Trophoblast cell (in vitro differentiated cells and primary cell): ENCODE measurements at regions not wholly inside any gene's neighbourhood (a gene's known extent, or its start where the extent isn't known, plus 50 kb on each side); places are given as distances from the start of the nearest gene placed in this dataset.
"Not testable (repeated sequence)": the region's sequence is repeated elsewhere in the genome, so short reads cannot be mapped to it uniquely, and the experiment has no call there.

ENCODE experiments used
- DNase-seq, 2 donors: peaks; one replicate each; pipeline ENCODE4 v3.0.0-alpha.2; 2016
- H2AFZ ChIP-seq: 2 replicates; pipeline ENCODE4 v1.6.1; 2013; ENCODE audit warnings: low read length, moderate library complexity, mild to moderate bottlenecking; ENCODE audit not compliant: insufficient read depth, poor library complexity
- H2AK5ac ChIP-seq: 2 replicates; pipeline ENCODE4 v1.6.1; 2013; ENCODE audit warnings: mild to moderate bottlenecking, low read length
- H2BK120ac ChIP-seq: 2 replicates; pipeline ENCODE4 v1.6.1; 2013; ENCODE audit warnings: low read length, mild to moderate bottlenecking, moderate library complexity; ENCODE audit not compliant: insufficient read depth, poor library complexity
- H2BK12ac ChIP-seq: 2 replicates; pipeline ENCODE4 v1.6.1; 2013; ENCODE audit warnings: mild to moderate bottlenecking, low read length, moderate library complexity
- H2BK5ac ChIP-seq: 2 replicates; pipeline ENCODE4 v1.6.1; 2013; ENCODE audit warnings: low read length, low read depth, moderate library complexity, mild to moderate bottlenecking; ENCODE audit not compliant: poor library complexity
- H3K14ac ChIP-seq: 2 replicates; pipeline ENCODE4 v1.6.1; 2013; ENCODE audit warnings: mild to moderate bottlenecking, low read length
- H3K18ac ChIP-seq: 2 replicates; pipeline ENCODE4 v1.6.1; 2013; ENCODE audit warnings: mild to moderate bottlenecking, low read length
- H3K23ac ChIP-seq: 2 replicates; pipeline ENCODE4 v1.6.1; 2013; ENCODE audit warnings: low read length
- H3K27ac ChIP-seq: 2 replicates; pipeline ENCODE4 v1.5.1; 2013; ENCODE audit warnings: low read depth, mild to moderate bottlenecking, inconsistent platforms, low read length, moderate library complexity
- H3K27me3 ChIP-seq: 2 replicates; pipeline ENCODE4 v1.6.1; 2013; ENCODE audit warnings: inconsistent platforms, mild to moderate bottlenecking, low read length, moderate library complexity; ENCODE audit not compliant: insufficient read depth
- H3K36me3 ChIP-seq, 2 experiments: 1 replicate in 1 of 2; 2 replicates in 1 of 2; pipeline ENCODE4 v1.6.1; 2013; ENCODE audit warnings: low read length in 2 of 2, mild to moderate bottlenecking in 2 of 2, moderate library complexity in 1 of 2; ENCODE audit not compliant: insufficient read depth in 2 of 2, control insufficient read depth in 1 of 2
- H3K4ac ChIP-seq: 2 replicates; pipeline ENCODE4 v1.6.1; 2013; ENCODE audit warnings: low read depth, mild to moderate bottlenecking, low read length, moderate library complexity
- H3K4me1 ChIP-seq, 2 experiments: 1 replicate in 1 of 2; 2 replicates in 1 of 2; pipeline ENCODE4 v1.6.1; 2013; ENCODE audit warnings: low read length in 2 of 2, mild to moderate bottlenecking in 2 of 2, moderate library complexity in 1 of 2; ENCODE audit not compliant: insufficient read depth in 2 of 2, control insufficient read depth in 1 of 2
- H3K4me2 ChIP-seq: 2 replicates; pipeline ENCODE4 v1.6.1; 2013; ENCODE audit warnings: inconsistent platforms, mild to moderate bottlenecking, low read length, moderate library complexity
- H3K4me3 ChIP-seq: 2 replicates; pipeline ENCODE4 v1.5.1; 2013; ENCODE audit warnings: mild to moderate bottlenecking, low read depth, low read length, inconsistent platforms
- H3K79me1 ChIP-seq: one replicate; pipeline ENCODE4 v1.6.1; 2013; ENCODE audit warnings: low read length
- H3K79me2 ChIP-seq: 2 replicates; pipeline ENCODE4 v1.6.1; 2013; ENCODE audit warnings: low read length, mild to moderate bottlenecking; ENCODE audit not compliant: control insufficient read depth, insufficient read depth, poor library complexity
- H3K9ac ChIP-seq: 2 replicates; pipeline ENCODE4 v1.6.1; 2013; ENCODE audit warnings: mild to moderate bottlenecking, low read length
- H3K9me3 ChIP-seq: 2 replicates; pipeline ENCODE4 v1.6.1; 2013; ENCODE audit warnings: low read depth, mild to moderate bottlenecking, control low read depth, inconsistent platforms, low read length; ENCODE audit not compliant: insufficient read depth
- H4K12ac ChIP-seq: 2 replicates; pipeline ENCODE4 v1.6.1; 2013; ENCODE audit warnings: low read depth, mild to moderate bottlenecking, low read length, moderate library complexity
- H4K8ac ChIP-seq: 2 replicates; pipeline ENCODE4 v1.6.1; 2013; ENCODE audit warnings: low read depth, mild to moderate bottlenecking, low read length, moderate library complexity
- H4K91ac ChIP-seq: one replicate; pipeline ENCODE4 v1.6.1; 2013; ENCODE audit warnings: low read depth, mild to moderate bottlenecking, low read length, moderate library complexity
- WGBS: extraction: QIAGEN DNeasy Blood & Tissue Kit; methylation state at CpG from one replicate; pipeline ENCODE4 v1.1.7; 2013; ENCODE audit warnings: missing lambda C conversion rate; ENCODE audit not compliant: insufficient read length, insufficient coverage; ENCODE audit errors: extremely low coverage; 5-methylcytosine and 5-hydroxymethylcytosine counted together

- not testable (repeated sequence) for H3K27ac ChIP-seq, H2BK120ac ChIP-seq, DNase-seq, H3K36me3 ChIP-seq, H3K14ac ChIP-seq, H3K4me3 ChIP-seq, H2BK12ac ChIP-seq, H3K9me3 ChIP-seq, H3K9ac ChIP-seq, H4K8ac ChIP-seq, H2AK5ac ChIP-seq, H2AFZ ChIP-seq, H3K4me1 ChIP-seq, H3K4ac ChIP-seq, H3K18ac ChIP-seq, H4K12ac ChIP-seq, H4K91ac ChIP-seq, H3K23ac ChIP-seq, H2BK5ac ChIP-seq, H3K79me1 ChIP-seq, H3K79me2 ChIP-seq, H3K27me3 ChIP-seq, H3K4me2 ChIP-seq
- WGBS = no CpG with 5 or more reads among the region's 9 CpGs
These were observed 93.8 kb upstream of the ZC3H12A start for GRCh38 chr1:37380546-37380945.

- Histone ChIP-seq H3K9me3 (peaks cover 2% of the 10 kb centered on the region), H2AK5ac (no peak overlapping the region), H3K23ac (no peak overlapping the region), H3K79me2 (no peaks in the 10 kb centered on the region), H2BK120ac (no peak overlapping the region), H3K4me1 (no peaks in the 10 kb centered on the region), H3K14ac (no peak overlapping the region), H4K8ac (no peak overlapping the region), H3K18ac (no peak overlapping the region), H3K27ac (no peak overlapping the region), H3K79me1 (no peaks in the 10 kb centered on the region), H4K91ac (no peak overlapping the region), H2AFZ (no peak overlapping the region), H4K12ac (no peak overlapping the region), H3K4me2 (no peak overlapping the region), H2BK5ac (no peak overlapping the region), H3K4me3 (no peak overlapping the region), H3K9ac (no peak overlapping the region), H3K27me3 (no peaks in the 10 kb centered on the region), H2BK12ac (no peak overlapping the region), H3K36me3 (no peaks in the 10 kb centered on the region), H3K4ac (no peak overlapping the region)
- WGBS = no CpG with 5 or more reads among the region's 5 CpGs
- DNase-seq = no peak
These were observed 86.5 kb upstream of the ZC3H12A start for GRCh38 chr1:37387854-37388253.

GRCh38 chr1:37389327-37389726, 85.1 kb upstream of the ZC3H12A start:
- Histone ChIP-seq H3K18ac (no peak overlapping the region), H3K23ac (no peak overlapping the region), H3K14ac (no peak overlapping the region), H2AFZ (no peak overlapping the region), H3K27ac (no peak overlapping the region), H3K9me3 (peaks cover 2% of the 10 kb centered on the region), H2BK12ac (no peak overlapping the region), H4K91ac (no peak overlapping the region), H4K8ac (no peak overlapping the region), H3K27me3 (no peaks in the 10 kb centered on the region), H2BK120ac (no peak overlapping the region), H2AK5ac (no peak overlapping the region), H3K4me1 (no peaks in the 10 kb centered on the region), H3K4me2 (no peak overlapping the region), H3K4me3 (no peak overlapping the region), H3K79me2 (no peaks in the 10 kb centered on the region), H3K4ac (no peak overlapping the region), H4K12ac (no peak overlapping the region), H2BK5ac (no peak overlapping the region), H3K9ac (no peak overlapping the region), H3K79me1 (no peaks in the 10 kb centered on the region), H3K36me3 (no peaks in the 10 kb centered on the region)
- DNase-seq = no peak
- WGBS = no CpG with 5 or more reads among the region's 6 CpGs

GRCh38 chr1:37391211-37392011, 83.0 kb upstream of the ZC3H12A start:
- H3K4me2 ChIP-seq = no peak overlapping the region
- no peak overlapping the region for H3K23ac ChIP-seq
- no peak overlapping the region for H2BK12ac ChIP-seq
- H4K8ac ChIP-seq = no peak overlapping the region
- H3K4ac ChIP-seq = no peak overlapping the region
- no peaks in the 10 kb centered on the region for H3K36me3 ChIP-seq
- H3K79me1 ChIP-seq = no peaks in the 10 kb centered on the region
- no peak overlapping the region for H3K18ac ChIP-seq
- no peak overlapping the region for H2AFZ ChIP-seq
- no peaks in the 10 kb centered on the region for H3K27me3 ChIP-seq
- H2BK120ac ChIP-seq = no peak overlapping the region
- H3K9me3 ChIP-seq = peaks cover 2% of the 10 kb centered on the region
- no peak overlapping the region for H3K14ac ChIP-seq
- H2AK5ac ChIP-seq = no peak overlapping the region
- H3K9ac ChIP-seq = no peak overlapping the region
- no CpG with 5 or more reads among the region's 11 CpGs for WGBS
- H3K4me3 ChIP-seq = no peak overlapping the region
- no peak overlapping the region for H4K91ac ChIP-seq
- H3K27ac ChIP-seq = no peak overlapping the region
- DNase-seq = no peak
- H3K79me2 ChIP-seq = no peaks in the 10 kb centered on the region
- H3K4me1 ChIP-seq = no peaks in the 10 kb centered on the region
- H2BK5ac ChIP-seq = no peak overlapping the region
- no peak overlapping the region for H4K12ac ChIP-seq
